GM23338 (cell line): ENCODE measurements at regions not wholly inside any gene's neighbourhood (a gene's known extent, or its start where the extent isn't known, plus 50 kb on each side); places are given as distances from the start of the nearest gene placed in this dataset.
A peak's percentile ranks its signal among the peaks of the same experiment; 100 is the strongest.

Experiments
- ATAC-seq: fragments of 200-7000 bp; cut with Tn5 transposase; 3 replicates; pipeline ENCODE4 v1.9.1; 2020
- DNase-seq: peaks from one replicate; pipeline ENCODE4 v3.0.0-alpha.2; 2015; ENCODE audit warnings: low spot score
- H2AFZ ChIP-seq: fragments of 200-600 bp; sonication (generic); 2 replicates; pipeline ENCODE4 v1.8.0; 2016; ENCODE audit warnings: antibody characterized with exemption, mild to moderate bottlenecking, moderate library complexity
- H3F3A ChIP-seq: fragments of 200-600 bp; sonication (generic); replicated peaks from 2 replicates; pipeline ENCODE4 v1.8.0; 2017; ENCODE audit warnings: antibody characterized with exemption, mixed run types, low read depth
- H3K27ac ChIP-seq: fragments of 200-600 bp; sonication (generic); 2 replicates; pipeline ENCODE4 v1.6.1; 2016; ENCODE audit warnings: low read depth
- H3K27me3 ChIP-seq: fragments of 200-600 bp; sonication (generic); 2 replicates; pipeline ENCODE4 v1.8.0; 2016; ENCODE audit warnings: mild to moderate bottlenecking, mixed run types, moderate library complexity; ENCODE audit not compliant: insufficient read depth
- H3K36me3 ChIP-seq: fragments of 200-600 bp; sonication (generic); 2 replicates; pipeline ENCODE4 v1.8.0; 2016; ENCODE audit warnings: mild to moderate bottlenecking; ENCODE audit not compliant: insufficient read depth
- H3K4me1 ChIP-seq: fragments of 200-600 bp; sonication (generic); 2 replicates; pipeline ENCODE4 v1.8.0; 2016; ENCODE audit warnings: mild to moderate bottlenecking, moderate library complexity; ENCODE audit not compliant: insufficient read depth
- H3K4me2 ChIP-seq: fragments of 200-600 bp; sonication (generic); 2 replicates; pipeline ENCODE4 v1.7.1; 2017; ENCODE audit warnings: mixed run types
- H3K4me3 ChIP-seq: fragments of 200-600 bp; sonication (generic); 2 replicates; pipeline ENCODE4 v1.6.1; 2016; ENCODE audit warnings: mixed run types
- H3K79me2 ChIP-seq: fragments of 200-600 bp; sonication (generic); replicated peaks from 2 replicates; pipeline ENCODE4 v1.8.0; 2017; ENCODE audit warnings: mild to moderate bottlenecking; ENCODE audit not compliant: insufficient read depth
- H3K9me2 ChIP-seq: fragments of 200-600 bp; sonication (generic); 2 replicates; pipeline ENCODE4 v1.8.0; 2017; ENCODE audit not compliant: insufficient read depth
- H4K20me1 ChIP-seq: fragments of 200-600 bp; sonication (generic); replicated peaks from 2 replicates; pipeline ENCODE4 v1.8.0; 2017; ENCODE audit warnings: mild to moderate bottlenecking; ENCODE audit not compliant: insufficient read depth
- H3K27ac Mint-ChIP-seq: 2 replicates; pipeline ENCODE4 v1.8.0; 2020; ENCODE audit warnings: inconsistent platforms, mild to moderate bottlenecking, moderate library complexity, mixed read lengths
- H3K27me3 Mint-ChIP-seq: 3 replicates; pipeline ENCODE4 v1.8.0; 2022; ENCODE audit warnings: low read depth, mild to moderate bottlenecking, moderate library complexity, mixed read lengths, inconsistent platforms; ENCODE audit not compliant: insufficient read depth, poor library complexity
- H3K36me3 Mint-ChIP-seq: 3 replicates; pipeline ENCODE4 v1.8.0; 2021; ENCODE audit warnings: low read depth, mild to moderate bottlenecking, inconsistent platforms, moderate library complexity, mixed read lengths
- H3K4me1 Mint-ChIP-seq: 3 replicates; pipeline ENCODE4 v1.8.0; 2020; ENCODE audit warnings: mild to moderate bottlenecking, inconsistent platforms, mixed read lengths
- H3K4me3 Mint-ChIP-seq: 3 replicates; pipeline ENCODE4 v1.8.0; 2021; ENCODE audit warnings: moderate library complexity, mild to moderate bottlenecking, inconsistent platforms, mixed read lengths
- H3K9me3 Mint-ChIP-seq: 3 replicates; pipeline ENCODE4 v1.8.0; 2020; ENCODE audit warnings: moderate library complexity, mild to moderate bottlenecking, inconsistent platforms, mixed read lengths
- CREB1 ChIP-seq: fragments of 250-450 bp; sonication (Bioruptor Pico); IDR thresholded peaks from 2 replicates; pipeline ENCODE4 v1.5.0; 2020; ENCODE audit warnings: low read depth, mild to moderate bottlenecking, moderate library complexity
- CTCF ChIP-seq, 2 experiments: fragments of 200-600 bp in 1 of 2; sonication (generic) in 1 of 2; conservative IDR thresholded peaks; 2 replicates each; pipeline versions ENCODE4 v1.5.1 to v1.6.1; 2016 to 2017; ENCODE audit warnings: antibody characterized with exemption in 2 of 2, low read depth in 2 of 2, mild to moderate bottlenecking in 2 of 2, moderate library complexity in 1 of 2
- ETS1 ChIP-seq: IDR thresholded peaks from 2 replicates; pipeline ENCODE4 v1.6.1; 2016; ENCODE audit warnings: antibody characterized with exemption
- EZH2 ChIP-seq: fragments of 200-600 bp; sonication (generic); IDR thresholded peaks from one replicate; pipeline ENCODE4 v1.8.0; 2017; ENCODE audit warnings: antibody characterized with exemption, mild to moderate bottlenecking, low read depth; ENCODE audit not compliant: unreplicated experiment
- JUNB ChIP-seq: IDR thresholded peaks from one replicate; pipeline ENCODE4 v1.6.1; 2016; ENCODE audit warnings: antibody characterized with exemption; ENCODE audit not compliant: unreplicated experiment
- NANOG ChIP-seq: IDR thresholded peaks from 2 replicates; pipeline ENCODE4 v1.6.1; 2016; ENCODE audit warnings: antibody characterized with exemption, borderline replicate concordance
- POLR2AphosphoS5 ChIP-seq: IDR thresholded peaks from 2 replicates; pipeline ENCODE4 v1.6.1; 2016; ENCODE audit warnings: antibody characterized with exemption, low read depth
- STAT1 ChIP-seq: IDR thresholded peaks from one replicate; pipeline ENCODE4 v1.6.1; 2016; ENCODE audit warnings: antibody characterized with exemption; ENCODE audit not compliant: unreplicated experiment
- ZNF114 ChIP-seq: fragments of 250-450 bp; sonication (Bioruptor Pico); IDR thresholded peaks from 2 replicates; pipeline ENCODE4 v1.5.0; 2020; ENCODE audit warnings: mild to moderate bottlenecking, moderate library complexity
- ZNF331 ChIP-seq: fragments of 250-450 bp; sonication (Bioruptor Pico); IDR thresholded peaks from 2 replicates; pipeline ENCODE4 v1.5.0; 2020; ENCODE audit warnings: low read depth, mild to moderate bottlenecking, moderate library complexity
- TF ChIP-seq, protein P1 (sequence below): fragments of 250-450 bp; sonication (Bioruptor Pico); IDR thresholded peaks from 2 replicates; pipeline ENCODE4 v1.5.0; 2020; ENCODE audit warnings: mild to moderate bottlenecking, moderate library complexity

GRCh38 chr3:155001289-155002010, 78.7 kb upstream of the MME start:
- no peaks in the 10 kb centered on the region for H3K27me3 ChIP-seq
- H3K79me2 ChIP-seq, result no peaks in the 10 kb centered on the region
- no peaks in the 10 kb centered on the region for H3K4me1 ChIP-seq
- DNase-seq (no peak), ATAC-seq (no peak)
- H4K20me1 ChIP-seq, result no peaks in the 10 kb centered on the region
- H3K4me3 ChIP-seq, result no peak overlapping the region
- peaks cover 27% of the 10 kb centered on the region for H3K9me3 Mint-ChIP-seq
- no peak overlapping the region for H3K4me3 Mint-ChIP-seq
- H3K36me3 Mint-ChIP-seq, result peaks cover 16% of the 10 kb centered on the region
- no peaks in the 10 kb centered on the region for H3K27me3 Mint-ChIP-seq
- peaks cover 6% of the 10 kb centered on the region for H3K9me2 ChIP-seq
- peak overlapping the region; percentile 15; the same call in 1 of the 2 replicates for H2AFZ ChIP-seq
- TF ChIP-seq POLR2AphosphoS5 (no peak), ZNF114 (no peak), CREB1 (CRISPR knock-in tag) (no peak), ETS1 (no peak), NANOG (no peak)
- no peaks in the 10 kb centered on the region for H3K36me3 ChIP-seq
- H3K4me1 Mint-ChIP-seq, result peaks cover 4% of the 10 kb centered on the region; the same call in 2 of the 3 replicates
- no peak overlapping the region for H3K27ac ChIP-seq
- H3K27ac Mint-ChIP-seq, result no peak overlapping the region
- H3F3A ChIP-seq, result no peaks in the 10 kb centered on the region
- no peak overlapping the region for H3K4me2 ChIP-seq

- Mint-ChIP-seq H3K9me3 (no peaks in the 10 kb centered on the region; the same call in 1 of the 3 replicates), H3K27me3 (peaks cover 2% of the 10 kb centered on the region), H3K4me1 (peaks cover 28% of the 10 kb centered on the region), H3K4me3 (no peak overlapping the region), H3K36me3 (no peaks in the 10 kb centered on the region), H3K27ac (peak overlapping the region; percentile 21; the same call in 1 of the 2 replicates)
- H3K36me3 ChIP-seq, result no peaks in the 10 kb centered on the region
- no peak for ATAC-seq
- no peaks in the 10 kb centered on the region for H4K20me1 ChIP-seq
- H3K4me3 ChIP-seq, result no peak overlapping the region
- H3K27me3 ChIP-seq, result no peaks in the 10 kb centered on the region
- no peak overlapping the region for H2AFZ ChIP-seq
- no peaks in the 10 kb centered on the region for H3K79me2 ChIP-seq
- peaks cover 33% of the 10 kb centered on the region for H3K4me1 ChIP-seq
- H3K27ac ChIP-seq, result no peak overlapping the region
- no peak overlapping the region; the same call in 1 of the 2 replicates for H3K4me2 ChIP-seq
- peaks cover 5% of the 10 kb centered on the region; the same call in 1 of the 2 replicates for H3K9me2 ChIP-seq
- DNase-seq, result no peak
- no peaks in the 10 kb centered on the region for H3F3A ChIP-seq
- no peak for TF ChIP-seq STAT1
- no peak for TF ChIP-seq ZNF331 (CRISPR knock-in tag)
- TF ChIP-seq, protein P1, sequence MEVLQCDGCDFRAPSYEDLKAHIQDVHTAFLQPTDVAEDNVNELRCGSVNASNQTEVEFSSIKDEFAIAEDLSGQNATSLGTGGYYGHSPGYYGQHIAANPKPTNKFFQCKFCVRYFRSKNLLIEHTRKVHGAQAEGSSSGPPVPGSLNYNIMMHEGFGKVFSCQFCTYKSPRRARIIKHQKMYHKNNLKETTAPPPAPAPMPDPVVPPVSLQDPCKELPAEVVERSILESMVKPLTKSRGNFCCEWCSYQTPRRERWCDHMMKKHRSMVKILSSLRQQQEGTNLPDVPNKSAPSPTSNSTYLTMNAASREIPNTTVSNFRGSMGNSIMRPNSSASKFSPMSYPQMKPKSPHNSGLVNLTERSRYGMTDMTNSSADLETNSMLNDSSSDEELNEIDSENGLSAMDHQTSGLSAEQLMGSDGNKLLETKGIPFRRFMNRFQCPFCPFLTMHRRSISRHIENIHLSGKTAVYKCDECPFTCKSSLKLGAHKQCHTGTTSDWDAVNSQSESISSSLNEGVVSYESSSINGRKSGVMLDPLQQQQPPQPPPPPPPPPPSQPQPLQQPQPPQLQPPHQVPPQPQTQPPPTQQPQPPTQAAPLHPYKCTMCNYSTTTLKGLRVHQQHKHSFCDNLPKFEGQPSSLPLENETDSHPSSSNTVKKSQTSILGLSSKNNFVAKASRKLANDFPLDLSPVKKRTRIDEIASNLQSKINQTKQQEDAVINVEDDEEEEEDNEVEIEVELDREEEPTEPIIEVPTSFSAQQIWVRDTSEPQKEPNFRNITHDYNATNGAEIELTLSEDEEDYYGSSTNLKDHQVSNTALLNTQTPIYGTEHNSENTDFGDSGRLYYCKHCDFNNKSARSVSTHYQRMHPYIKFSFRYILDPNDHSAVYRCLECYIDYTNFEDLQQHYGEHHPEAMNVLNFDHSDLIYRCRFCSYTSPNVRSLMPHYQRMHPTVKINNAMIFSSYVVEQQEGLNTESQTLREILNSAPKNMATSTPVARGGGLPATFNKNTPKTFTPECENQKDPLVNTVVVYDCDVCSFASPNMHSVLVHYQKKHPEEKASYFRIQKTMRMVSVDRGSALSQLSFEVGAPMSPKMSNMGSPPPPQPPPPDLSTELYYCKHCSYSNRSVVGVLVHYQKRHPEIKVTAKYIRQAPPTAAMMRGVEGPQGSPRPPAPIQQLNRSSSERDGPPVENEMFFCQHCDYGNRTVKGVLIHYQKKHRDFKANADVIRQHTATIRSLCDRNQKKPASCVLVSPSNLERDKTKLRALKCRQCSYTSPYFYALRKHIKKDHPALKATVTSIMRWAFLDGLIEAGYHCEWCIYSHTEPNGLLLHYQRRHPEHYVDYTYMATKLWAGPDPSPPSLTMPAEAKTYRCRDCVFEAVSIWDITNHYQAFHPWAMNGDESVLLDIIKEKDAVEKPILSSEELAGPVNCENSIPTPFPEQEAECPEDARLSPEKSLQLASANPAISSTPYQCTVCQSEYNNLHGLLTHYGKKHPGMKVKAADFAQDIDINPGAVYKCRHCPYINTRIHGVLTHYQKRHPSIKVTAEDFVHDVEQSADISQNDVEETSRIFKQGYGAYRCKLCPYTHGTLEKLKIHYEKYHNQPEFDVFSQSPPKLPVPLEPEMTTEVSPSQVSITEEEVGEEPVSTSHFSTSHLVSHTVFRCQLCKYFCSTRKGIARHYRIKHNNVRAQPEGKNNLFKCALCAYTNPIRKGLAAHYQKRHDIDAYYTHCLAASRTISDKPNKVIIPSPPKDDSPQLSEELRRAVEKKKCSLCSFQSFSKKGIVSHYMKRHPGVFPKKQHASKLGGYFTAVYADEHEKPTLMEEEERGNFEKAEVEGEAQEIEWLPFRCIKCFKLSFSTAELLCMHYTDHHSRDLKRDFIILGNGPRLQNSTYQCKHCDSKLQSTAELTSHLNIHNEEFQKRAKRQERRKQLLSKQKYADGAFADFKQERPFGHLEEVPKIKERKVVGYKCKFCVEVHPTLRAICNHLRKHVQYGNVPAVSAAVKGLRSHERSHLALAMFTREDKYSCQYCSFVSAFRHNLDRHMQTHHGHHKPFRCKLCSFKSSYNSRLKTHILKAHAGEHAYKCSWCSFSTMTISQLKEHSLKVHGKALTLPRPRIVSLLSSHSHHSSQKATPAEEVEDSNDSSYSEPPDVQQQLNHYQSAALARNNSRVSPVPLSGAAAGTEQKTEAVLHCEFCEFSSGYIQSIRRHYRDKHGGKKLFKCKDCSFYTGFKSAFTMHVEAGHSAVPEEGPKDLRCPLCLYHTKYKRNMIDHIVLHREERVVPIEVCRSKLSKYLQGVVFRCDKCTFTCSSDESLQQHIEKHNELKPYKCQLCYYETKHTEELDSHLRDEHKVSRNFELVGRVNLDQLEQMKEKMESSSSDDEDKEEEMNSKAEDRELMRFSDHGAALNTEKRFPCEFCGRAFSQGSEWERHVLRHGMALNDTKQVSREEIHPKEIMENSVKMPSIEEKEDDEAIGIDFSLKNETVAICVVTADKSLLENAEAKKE (CRISPR knock-in tag), result no peak
- TF ChIP-seq ZNF114, result no peak
- no peak for TF ChIP-seq JUNB
- no peak for TF ChIP-seq NANOG
- no peak for TF ChIP-seq CTCF (conservative IDR thresholded peaks at IDR 0.05; ENCODE audit: low read depth in 2 of 2)
- TF ChIP-seq POLR2AphosphoS5, result no peak
- no peak for TF ChIP-seq EZH2
- TF ChIP-seq ETS1, result no peak
Measured at GRCh38 chr3:154992655-154993054, 87.5 kb upstream of the MME start.
